H1 (cell line): ENCODE measurements at regions not wholly inside any gene's neighbourhood (a gene's known extent, or its start where the extent isn't known, plus 50 kb on each side); places are given as distances from the start of the nearest gene placed in this dataset.

Experiments used
- CTCF ChIA-PET: fragments of 300-600 bp; sonication (Branson Sonifier 250); formaldehyde crosslinking; loops from one replicate; lab custom pipeline; 2021; ENCODE audit not compliant: partially characterized antibody; lab: Charles Lee
- POLR2A ChIA-PET: fragments of 300-600 bp; sonication (Branson Sonifier 250); formaldehyde crosslinking; loops from one replicate; lab custom pipeline; 2021; ENCODE audit warnings: inconsistent platforms; ENCODE audit not compliant: partially characterized antibody; lab: Charles Lee
- DNase-seq, 2 experiments: peaks; one replicate each; pipeline versions ENCODE4 v3.0.0 to v3.0.0-alpha.2; 2010 to 2022; ENCODE audit warnings: low spot score in 2 of 2, low read depth in 1 of 2, mixed read lengths in 1 of 2
- FAIRE-seq: peaks from 2 replicates; lab custom pipeline; 2011; peaks lifted over from hg19 to GRCh38; lab: Jason Lieb, UNC
- H2AFZ ChIP-seq: 2 replicates; pipeline ENCODE4 v1.8.1; 2012; ENCODE audit warnings: low read length, inconsistent platforms
- H2AK5ac ChIP-seq: 2 replicates; pipeline ENCODE4 v1.6.1; 2013; ENCODE audit warnings: low read depth, low read length
- H2BK120ac ChIP-seq: replicated peaks from 2 replicates; pipeline ENCODE3; 2013; ENCODE audit warnings: low read depth, low read length, inconsistent platforms
- H2BK12ac ChIP-seq: 2 replicates; pipeline ENCODE4 v1.6.1; 2013; ENCODE audit warnings: low read depth, low read length
- H2BK15ac ChIP-seq: 2 replicates; pipeline ENCODE4 v1.6.1; 2013; ENCODE audit warnings: low read length
- H2BK20ac ChIP-seq: 2 replicates; pipeline ENCODE4 v1.6.1; 2013; ENCODE audit warnings: low read length
- H2BK5ac ChIP-seq: 2 replicates; pipeline ENCODE4 v1.6.1; 2013; ENCODE audit warnings: low read depth, low read length
- H3K14ac ChIP-seq: 2 replicates; pipeline ENCODE4 v1.6.1; 2013; ENCODE audit warnings: inconsistent platforms; ENCODE audit not compliant: insufficient read length
- H3K18ac ChIP-seq: 2 replicates; pipeline ENCODE4 v1.6.1; 2013; ENCODE audit warnings: low read length; ENCODE audit errors: extremely low read depth
- H3K23ac ChIP-seq: 2 replicates; pipeline ENCODE4 v1.6.1; 2013; ENCODE audit warnings: inconsistent platforms; ENCODE audit not compliant: insufficient read length
- H3K23me2 ChIP-seq: 2 replicates; pipeline ENCODE4 v1.6.1; 2013; ENCODE audit warnings: low read depth, low read length
- H3K27ac ChIP-seq: 2 replicates; pipeline ENCODE4 v1.6.1; 2011; ENCODE audit warnings: low read depth, low read length, inconsistent platforms
- H3K27me3 ChIP-seq, 4 experiments: replicated peaks in 1 of 4; 1 replicate in 1 of 4; 2 replicates in 3 of 4; pipeline versions ENCODE4 v1.6.1 to v1.8.1; 2011 to 2013; ENCODE audit warnings: low read length in 3 of 4, mild to moderate bottlenecking in 3 of 4, inconsistent platforms in 2 of 4, mixed read lengths in 2 of 4, moderate library complexity in 1 of 4; ENCODE audit not compliant: control insufficient read depth in 3 of 4, insufficient read depth in 3 of 4; ENCODE audit errors: extremely low read depth in 1 of 4
- H3K36me3 ChIP-seq, 4 experiments: 2 replicates each; pipeline versions ENCODE4 v1.6.1 to v1.8.1; 2011 to 2013; ENCODE audit warnings: mild to moderate bottlenecking in 4 of 4, low read length in 3 of 4, moderate library complexity in 2 of 4, control low read depth in 1 of 4, inconsistent platforms in 1 of 4; ENCODE audit not compliant: insufficient read depth in 4 of 4, control insufficient read depth in 2 of 4
- H3K4ac ChIP-seq: replicated peaks from 2 replicates; pipeline ENCODE3; 2013; ENCODE audit warnings: low read length, low read depth, mixed read lengths, inconsistent platforms; ENCODE audit not compliant: insufficient read length
- H3K4me1 ChIP-seq, 4 experiments: replicated peaks in 1 of 4; 1 replicate in 1 of 4; 2 replicates in 3 of 4; pipeline versions ENCODE4 v1.6.1 to v1.8.1; 2011 to 2013; ENCODE audit warnings: low read length in 3 of 4, inconsistent platforms in 2 of 4, mixed read lengths in 1 of 4; ENCODE audit not compliant: insufficient read depth in 4 of 4, control insufficient read depth in 3 of 4
- H3K4me2 ChIP-seq, 2 experiments: 2 replicates each; pipeline versions ENCODE4 v1.6.1 to v1.8.1; 2011 to 2013; ENCODE audit warnings: low read depth in 2 of 2, low read length in 2 of 2, control low read depth in 1 of 2, inconsistent platforms in 1 of 2, mild to moderate bottlenecking in 1 of 2; ENCODE audit not compliant: insufficient read depth in 1 of 2
- H3K4me3 ChIP-seq, 4 experiments: fragments of 200-600, 300-600 bp in 1 of 4; sonication (generic), shearing (Covaris generic), sonication (Bioruptor Twin) in 1 of 4; 2 replicates each; pipeline versions ENCODE4 v1.5.1 to v1.8.1; 2011 to 2016; ENCODE audit warnings: low read length in 4 of 4, low read depth in 3 of 4, control low read depth in 2 of 4, inconsistent platforms in 2 of 4, mild to moderate bottlenecking in 2 of 4, mixed read lengths in 1 of 4, moderate library complexity in 1 of 4; ENCODE audit not compliant: insufficient read depth in 2 of 4; ENCODE audit errors: extremely low read depth in 1 of 4
- H3K56ac ChIP-seq: replicated peaks from 2 replicates; pipeline ENCODE3; 2013; ENCODE audit warnings: low read depth, mild to moderate bottlenecking, mixed read lengths, low read length, inconsistent platforms; ENCODE audit not compliant: insufficient read length
- H3K79me1 ChIP-seq: 2 replicates; pipeline ENCODE4 v1.6.1; 2013; ENCODE audit warnings: low read depth, low read length, control low read depth
- H3K79me2 ChIP-seq, 2 experiments: 2 replicates each; pipeline versions ENCODE4 v1.6.1 to v1.8.1; 2012 to 2013; ENCODE audit warnings: low read length in 2 of 2, mild to moderate bottlenecking in 2 of 2, inconsistent platforms in 1 of 2; ENCODE audit not compliant: insufficient read depth in 2 of 2, control insufficient read depth in 1 of 2
- H3K9ac ChIP-seq, 4 experiments: replicated peaks in 1 of 4; 1 replicate in 1 of 4; 2 replicates in 3 of 4; pipeline versions ENCODE4 v1.6.1 to v1.8.1; 2011 to 2013; ENCODE audit warnings: low read depth in 3 of 4, low read length in 3 of 4, control low read depth in 2 of 4, mild to moderate bottlenecking in 2 of 4, moderate library complexity in 2 of 4, inconsistent platforms in 1 of 4; ENCODE audit errors: extremely low read depth in 1 of 4
- H3K9me3 ChIP-seq, 2 experiments: 2 replicates each; pipeline versions ENCODE4 v1.6.1 to v1.8.1; 2012 to 2013; ENCODE audit warnings: mild to moderate bottlenecking in 2 of 2, moderate library complexity in 2 of 2, control low read depth in 1 of 2, inconsistent platforms in 1 of 2, low read depth in 1 of 2, low read length in 1 of 2, mixed read lengths in 1 of 2; ENCODE audit not compliant: insufficient read depth in 2 of 2
- H4K20me1 ChIP-seq, 2 experiments: replicated peaks in 1 of 2; 2 replicates each; pipeline versions ENCODE3 to v1.8.1; 2011 to 2013; ENCODE audit warnings: inconsistent platforms in 2 of 2, low read length in 2 of 2, mild to moderate bottlenecking in 1 of 2; ENCODE audit not compliant: insufficient read depth in 2 of 2, control insufficient read depth in 1 of 2
- H4K5ac ChIP-seq: 2 replicates; pipeline ENCODE4 v1.6.1; 2013; ENCODE audit warnings: low read length, low read depth, mixed read lengths, inconsistent platforms; ENCODE audit not compliant: insufficient read length
- H4K8ac ChIP-seq: 2 replicates; pipeline ENCODE4 v1.8.0; 2013; ENCODE audit warnings: mild to moderate bottlenecking, moderate library complexity, low read length, inconsistent platforms; ENCODE audit not compliant: insufficient read depth; ENCODE audit errors: extremely low read depth
- H4K91ac ChIP-seq: replicated peaks from 2 replicates; pipeline ENCODE3; 2013; ENCODE audit warnings: low read length, mixed read lengths, inconsistent platforms; ENCODE audit not compliant: insufficient read length
- EGR1 ChIP-seq: IDR thresholded peaks from 2 replicates; pipeline ENCODE4 v1.6.1; 2011; ENCODE audit warnings: low read depth, low read length, borderline replicate concordance
- EZH2 ChIP-seq: fragments of 200-600 bp; sonication (generic); IDR thresholded peaks from 2 replicates; pipeline ENCODE4 v1.7.1; 2012; ENCODE audit warnings: low read depth, mild to moderate bottlenecking, moderate library complexity, low read length, inconsistent platforms; ENCODE audit not compliant: severe bottlenecking
- FOSL1 ChIP-seq: IDR thresholded peaks from 2 replicates; pipeline ENCODE4 v1.6.1; 2011; ENCODE audit warnings: mild to moderate bottlenecking, low read depth, low read length, moderate library complexity; ENCODE audit not compliant: insufficient read depth
- GTF2F1 ChIP-seq: IDR thresholded peaks from 2 replicates; pipeline ENCODE4 v1.6.1; 2012; ENCODE audit warnings: low read depth, low read length, improper control_type of control experiment, borderline replicate concordance
- HDAC2 ChIP-seq, 2 experiments: fragments of 300-600 bp in 1 of 2; sonication (generic) in 1 of 2; IDR thresholded peaks; 2 replicates each; pipeline ENCODE4 v1.6.1; 2011 to 2012; ENCODE audit warnings: low read depth in 2 of 2, low read length in 2 of 2, mild to moderate bottlenecking in 2 of 2, moderate library complexity in 2 of 2, borderline replicate concordance in 1 of 2, inconsistent platforms in 1 of 2
- NANOG ChIP-seq: IDR thresholded peaks from 2 replicates; pipeline ENCODE4 v1.6.1; 2011; ENCODE audit warnings: low read length, low read depth, mild to moderate bottlenecking, inconsistent platforms; ENCODE audit not compliant: insufficient read depth, poor library complexity, severe bottlenecking
- POLR2A ChIP-seq, 2 experiments: IDR thresholded peaks; 1 replicate in 1 of 2; 2 replicates in 1 of 2; pipeline ENCODE4 v1.6.1; 2011; ENCODE audit warnings: low read depth in 2 of 2, low read length in 2 of 2, mild to moderate bottlenecking in 2 of 2; ENCODE audit errors: control extremely low read depth in 1 of 2
- SAP30 ChIP-seq: fragments of 300-600 bp; sonication (generic); IDR thresholded peaks from 2 replicates; pipeline ENCODE4 v1.7.1; 2012; ENCODE audit warnings: low read length, moderate library complexity, mild to moderate bottlenecking, inconsistent platforms; ENCODE audit not compliant: insufficient read depth, insufficient replicate concordance
- SRF ChIP-seq: IDR thresholded peaks from 2 replicates; pipeline ENCODE4 v1.6.1; 2011; ENCODE audit warnings: mild to moderate bottlenecking, low read depth, low read length, moderate library complexity
- TAF1 ChIP-seq: IDR thresholded peaks from 2 replicates; pipeline ENCODE4 v1.6.1; 2011; ENCODE audit warnings: mild to moderate bottlenecking, low read depth, low read length
- TF ChIP-seq, protein P1 (sequence below): IDR thresholded peaks from 2 replicates; pipeline ENCODE4 v1.6.1; 2012; ENCODE audit warnings: inconsistent platforms
- TF ChIP-seq, protein P2 (sequence below): IDR thresholded peaks from 2 replicates; pipeline ENCODE4 v1.6.1; 2012; ENCODE audit warnings: inconsistent platforms

DNA sequence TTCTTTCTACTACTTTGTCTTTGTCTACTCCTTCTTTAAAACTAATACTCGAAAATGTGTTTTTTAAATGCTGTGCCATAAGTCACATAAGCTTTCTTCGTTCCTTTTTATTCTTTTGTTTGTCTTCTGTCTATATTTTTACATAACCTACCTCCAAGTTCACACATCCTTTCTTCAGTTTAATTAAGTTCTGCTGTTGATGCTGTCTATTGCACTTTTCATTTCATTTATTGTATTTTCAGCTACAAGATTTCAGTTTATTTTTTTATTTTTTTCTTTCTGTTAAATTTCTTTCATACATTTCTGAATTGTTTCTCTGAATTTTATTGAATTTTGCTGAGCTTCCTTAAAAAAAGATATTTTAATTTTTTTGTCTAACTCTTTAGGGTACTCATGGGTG, 878.2 kb downstream of the MAT2B start (continued):
- TF ChIP-seq EGR1: no peak
- TF ChIP-seq POLR2A (IDR thresholded peaks at IDR 0.05; ENCODE audit: control extremely low read depth in 1 of 2, low read depth in 2 of 2, low read length in 2 of 2): no peak
- TF ChIP-seq, all 59 proteins: peak for 0

DNA sequence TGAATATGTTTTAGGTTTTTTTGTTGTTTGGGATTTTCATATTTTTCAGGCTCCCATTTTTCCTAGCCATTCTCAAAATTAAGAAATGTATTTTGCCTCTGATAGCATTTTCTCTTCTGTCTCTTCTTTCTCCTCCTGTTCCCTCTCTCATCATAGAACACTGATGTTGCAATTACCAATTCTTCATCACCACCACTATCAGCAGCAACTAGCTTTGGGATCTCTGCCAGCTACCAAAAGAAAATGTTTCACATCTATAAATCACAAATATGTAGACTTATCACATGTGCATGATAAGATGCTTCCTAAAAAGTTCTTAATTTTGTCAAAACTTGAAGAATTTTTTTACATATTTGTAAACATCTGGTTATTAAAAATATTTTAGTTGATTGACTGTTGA, 887.1 kb downstream of the MAT2B start:
- H3K18ac ChIP-seq: no peak overlapping the region
- H2BK20ac ChIP-seq: no peak overlapping the region
- no peaks in the 10 kb centered on the region for H3K36me3 ChIP-seq
- FAIRE-seq (no peak), DNase-seq (no peak)
- H3K27ac ChIP-seq: no peak overlapping the region
- no peak overlapping the region for H2BK12ac ChIP-seq
- no peak overlapping the region for H3K14ac ChIP-seq
- CTCF ChIA-PET: no interaction called here
- no peaks in the 10 kb centered on the region for H3K79me2 ChIP-seq
- H3K4me2 ChIP-seq: no peak overlapping the region
- no peaks in the 10 kb centered on the region for H3K4me1 ChIP-seq
- POLR2A ChIA-PET: no interaction called here
- H2BK120ac ChIP-seq: no peak overlapping the region
- no peak overlapping the region for H2AK5ac ChIP-seq
- no peak overlapping the region for H4K91ac ChIP-seq
- H2BK5ac ChIP-seq: no peak overlapping the region
- H4K20me1 ChIP-seq: no peaks in the 10 kb centered on the region
- H3K9me3 ChIP-seq: no peaks in the 10 kb centered on the region
- H2BK15ac ChIP-seq: no peak overlapping the region
- no peak overlapping the region for H4K5ac ChIP-seq
- H2AFZ ChIP-seq: no peak overlapping the region
- H3K79me1 ChIP-seq: no peaks in the 10 kb centered on the region
- TF ChIP-seq SAP30: no peak
- TF ChIP-seq EGR1: no peak
- TF ChIP-seq SRF: no peak
- TF ChIP-seq FOSL1: no peak
- no peak for TF ChIP-seq NANOG
- TF ChIP-seq, protein P1, sequence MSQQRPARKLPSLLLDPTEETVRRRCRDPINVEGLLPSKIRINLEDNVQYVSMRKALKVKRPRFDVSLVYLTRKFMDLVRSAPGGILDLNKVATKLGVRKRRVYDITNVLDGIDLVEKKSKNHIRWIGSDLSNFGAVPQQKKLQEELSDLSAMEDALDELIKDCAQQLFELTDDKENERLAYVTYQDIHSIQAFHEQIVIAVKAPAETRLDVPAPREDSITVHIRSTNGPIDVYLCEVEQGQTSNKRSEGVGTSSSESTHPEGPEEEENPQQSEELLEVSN: no peak
- no peak for TF ChIP-seq TAF1
- no peak for TF ChIP-seq EZH2
- TF ChIP-seq HDAC2 (IDR thresholded peaks at IDR 0.05; ENCODE audit: borderline replicate concordance in 1 of 2, low read depth in 2 of 2, low read length in 2 of 2): no peak
- TF ChIP-seq, protein P2, sequence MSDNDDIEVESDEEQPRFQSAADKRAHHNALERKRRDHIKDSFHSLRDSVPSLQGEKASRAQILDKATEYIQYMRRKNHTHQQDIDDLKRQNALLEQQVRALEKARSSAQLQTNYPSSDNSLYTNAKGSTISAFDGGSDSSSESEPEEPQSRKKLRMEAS: no peak
- TF ChIP-seq GTF2F1: no peak
- H3K4ac ChIP-seq: no peak overlapping the region
- no peak overlapping the region for H3K9ac ChIP-seq
- no peaks in the 10 kb centered on the region for H3K27me3 ChIP-seq
- no peak overlapping the region for H3K56ac ChIP-seq
- H4K8ac ChIP-seq: no peak overlapping the region
- H3K4me3 ChIP-seq: no peak overlapping the region
- no peaks in the 10 kb centered on the region for H3K23me2 ChIP-seq
- H3K23ac ChIP-seq: no peak overlapping the region
